ENCODE measurements at regions not wholly inside any gene's neighbourhood (a gene's known extent, or its start where the extent isn't known, plus 50 kb on each side); places are given as distances from the start of the nearest gene placed in this dataset.

DNA sequence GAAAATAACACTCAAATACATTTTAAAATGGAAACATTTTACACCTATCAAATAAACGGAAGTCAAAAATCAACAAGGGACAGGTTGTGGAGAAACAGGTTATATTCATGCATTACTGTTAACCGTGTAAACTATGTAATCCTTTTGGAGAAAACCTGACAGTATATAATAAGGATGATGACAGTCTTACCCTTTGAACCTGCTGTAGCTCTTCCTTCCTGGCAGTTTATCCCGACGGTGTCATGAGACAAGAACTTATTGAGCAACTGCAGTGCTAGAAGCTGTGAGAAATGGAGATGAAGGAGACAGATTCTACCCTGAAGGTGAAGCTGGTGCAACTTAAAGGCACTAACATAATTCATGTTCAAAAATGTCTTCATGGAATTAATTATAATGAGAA, 76.7 kb downstream of the PLEKHG1 start:
- no peak for TF ChIP-seq POLR2A (IDR thresholded peaks at IDR 0.05; ENCODE audit: insufficient read depth in 1 of 2, low read depth in 2 of 2, low read length in 2 of 2)
- TF ChIP-seq, protein P1, sequence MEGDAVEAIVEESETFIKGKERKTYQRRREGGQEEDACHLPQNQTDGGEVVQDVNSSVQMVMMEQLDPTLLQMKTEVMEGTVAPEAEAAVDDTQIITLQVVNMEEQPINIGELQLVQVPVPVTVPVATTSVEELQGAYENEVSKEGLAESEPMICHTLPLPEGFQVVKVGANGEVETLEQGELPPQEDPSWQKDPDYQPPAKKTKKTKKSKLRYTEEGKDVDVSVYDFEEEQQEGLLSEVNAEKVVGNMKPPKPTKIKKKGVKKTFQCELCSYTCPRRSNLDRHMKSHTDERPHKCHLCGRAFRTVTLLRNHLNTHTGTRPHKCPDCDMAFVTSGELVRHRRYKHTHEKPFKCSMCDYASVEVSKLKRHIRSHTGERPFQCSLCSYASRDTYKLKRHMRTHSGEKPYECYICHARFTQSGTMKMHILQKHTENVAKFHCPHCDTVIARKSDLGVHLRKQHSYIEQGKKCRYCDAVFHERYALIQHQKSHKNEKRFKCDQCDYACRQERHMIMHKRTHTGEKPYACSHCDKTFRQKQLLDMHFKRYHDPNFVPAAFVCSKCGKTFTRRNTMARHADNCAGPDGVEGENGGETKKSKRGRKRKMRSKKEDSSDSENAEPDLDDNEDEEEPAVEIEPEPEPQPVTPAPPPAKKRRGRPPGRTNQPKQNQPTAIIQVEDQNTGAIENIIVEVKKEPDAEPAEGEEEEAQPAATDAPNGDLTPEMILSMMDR (CRISPR knock-in tag; IDR thresholded peaks at IDR 0.05), result no peak
- no peak for TF ChIP-seq POLR2AphosphoS5 (IDR thresholded peaks at IDR 0.05; ENCODE audit: low read depth, low read length)

All from HepG2 (cell line).